ENCODE measurements at regions not wholly inside any gene's neighbourhood (a gene's known extent, or its start where the extent isn't known, plus 50 kb on each side); places are given as distances from the start of the nearest gene placed in this dataset.

GRCh38 chr4:125838924-125839323 is 524.2 kb downstream of the FAT4 start:
- no peaks in the 10 kb centered on the region for H4K20me1 ChIP-seq (ENCODE audit: control insufficient read depth, extremely low read depth, insufficient read depth, low read length)
- H3K36me3 ChIP-seq (ENCODE audit: control insufficient read depth, insufficient read depth, low read length), result no peaks in the 10 kb centered on the region
- H3K4me2 ChIP-seq (ENCODE audit: extremely low read depth, insufficient read depth, low read length), result no peak overlapping the region
- no peaks in the 10 kb centered on the region for H3K4me1 ChIP-seq (ENCODE audit: control insufficient read depth, extremely low read depth, insufficient read depth, low read length)
- H3K27me3 ChIP-seq (ENCODE audit: control insufficient read depth, insufficient read depth, low read length), result no peaks in the 10 kb centered on the region
- H3K27ac ChIP-seq (ENCODE audit: insufficient read depth, low read length), result no peak overlapping the region
- H3K79me2 ChIP-seq (ENCODE audit: control insufficient read depth, insufficient read depth, low read length), result no peaks in the 10 kb centered on the region
- DNase-seq (ENCODE audit: low read depth in 2 of 2), result no peak
- TF ChIP-seq EZH2 (IDR thresholded peaks at IDR 0.05; ENCODE audit: low read length, missing control alignments) (no peak), CTCF (conservative IDR thresholded peaks at IDR 0.05 in 1 of 2, IDR thresholded peaks at IDR 0.05 in 1 of 2; ENCODE audit: low read depth in 1 of 2, low read length in 2 of 2) (no peak)
- H2AFZ ChIP-seq (ENCODE audit: low read length), result no peak overlapping the region
- no peak overlapping the region for H3K4me3 ChIP-seq (replicated peaks in 1 of 4; ENCODE audit: control extremely low read depth in 1 of 4, insufficient read depth in 1 of 4, low read depth in 3 of 4, low read length in 4 of 4)
- no peak overlapping the region for H3K9ac ChIP-seq (ENCODE audit: insufficient read depth, low read length)
- H3K9me3 ChIP-seq (ENCODE audit: control insufficient read depth, insufficient read depth, low read depth, low read length), result no peaks in the 10 kb centered on the region

- H4K20me1 ChIP-seq (ENCODE audit: control insufficient read depth, extremely low read depth, insufficient read depth, low read length), result no peaks in the 10 kb centered on the region
- H3K4me3 ChIP-seq (replicated peaks in 1 of 4; ENCODE audit: control extremely low read depth in 1 of 4, insufficient read depth in 1 of 4, low read depth in 3 of 4, low read length in 4 of 4), result no peak overlapping the region
- no peaks in the 10 kb centered on the region for H3K27me3 ChIP-seq (ENCODE audit: control insufficient read depth, insufficient read depth, low read length)
- H3K4me1 ChIP-seq (ENCODE audit: control insufficient read depth, extremely low read depth, insufficient read depth, low read length), result no peaks in the 10 kb centered on the region
- H3K27ac ChIP-seq (ENCODE audit: insufficient read depth, low read length), result no peak overlapping the region
- no peaks in the 10 kb centered on the region for H3K9me3 ChIP-seq (ENCODE audit: control insufficient read depth, insufficient read depth, low read depth, low read length)
- no peak for DNase-seq (ENCODE audit: low read depth in 2 of 2)
- H2AFZ ChIP-seq (ENCODE audit: low read length), result no peak overlapping the region
- TF ChIP-seq EZH2 (IDR thresholded peaks at IDR 0.05; ENCODE audit: low read length, missing control alignments), result no peak
- no peak for TF ChIP-seq CTCF (conservative IDR thresholded peaks at IDR 0.05 in 1 of 2, IDR thresholded peaks at IDR 0.05 in 1 of 2; ENCODE audit: low read depth in 1 of 2, low read length in 2 of 2)
- no peak overlapping the region for H3K9ac ChIP-seq (ENCODE audit: insufficient read depth, low read length)
- H3K79me2 ChIP-seq (ENCODE audit: control insufficient read depth, insufficient read depth, low read length), result no peaks in the 10 kb centered on the region
- no peaks in the 10 kb centered on the region for H3K36me3 ChIP-seq (ENCODE audit: control insufficient read depth, insufficient read depth, low read length)
- no peak overlapping the region for H3K4me2 ChIP-seq (ENCODE audit: extremely low read depth, insufficient read depth, low read length)
Observed at GRCh38 chr4:125843947-125844346, 529.2 kb downstream of the FAT4 start.

- Histone ChIP-seq H3K9ac (ENCODE audit: insufficient read depth, low read length) (no peak overlapping the region), H3K4me3 (replicated peaks in 1 of 4; ENCODE audit: control extremely low read depth in 1 of 4, insufficient read depth in 1 of 4, low read depth in 3 of 4, low read length in 4 of 4) (no peak overlapping the region), H2AFZ (ENCODE audit: low read length) (no peak overlapping the region), H3K4me2 (ENCODE audit: extremely low read depth, insufficient read depth, low read length) (no peak overlapping the region), H3K36me3 (ENCODE audit: control insufficient read depth, insufficient read depth, low read length) (no peaks in the 10 kb centered on the region), H4K20me1 (ENCODE audit: control insufficient read depth, extremely low read depth, insufficient read depth, low read length) (no peaks in the 10 kb centered on the region), H3K79me2 (ENCODE audit: control insufficient read depth, insufficient read depth, low read length) (no peaks in the 10 kb centered on the region), H3K27ac (ENCODE audit: insufficient read depth, low read length) (no peak overlapping the region), H3K9me3 (ENCODE audit: control insufficient read depth, insufficient read depth, low read depth, low read length) (no peaks in the 10 kb centered on the region), H3K4me1 (ENCODE audit: control insufficient read depth, extremely low read depth, insufficient read depth, low read length) (no peaks in the 10 kb centered on the region), H3K27me3 (ENCODE audit: control insufficient read depth, insufficient read depth, low read length) (no peaks in the 10 kb centered on the region)
- DNase-seq (ENCODE audit: low read depth in 2 of 2), result no peak
- TF ChIP-seq EZH2 (IDR thresholded peaks at IDR 0.05; ENCODE audit: low read length, missing control alignments) (no peak), CTCF (conservative IDR thresholded peaks at IDR 0.05 in 1 of 2, IDR thresholded peaks at IDR 0.05 in 1 of 2; ENCODE audit: low read depth in 1 of 2, low read length in 2 of 2) (no peak)
Observed at GRCh38 chr4:125847518-125847917, 532.8 kb downstream of the FAT4 start.

All from fibroblast of lung (primary cell).